Panc1 (cell line): ENCODE measurements at regions not wholly inside any gene's neighbourhood (a gene's known extent, or its start where the extent isn't known, plus 50 kb on each side); places are given as distances from the start of the nearest gene placed in this dataset.

Source experiments
- ATAC-seq: fragments of 200-7000 bp; cut with Tn5 transposase; 2 replicates; pipeline ENCODE4 v1.9.1; 2020; ENCODE audit warnings: mild to moderate bottlenecking, moderate library complexity
- BruUV-seq: library from RNA; stranded (reverse); fragments of 400-500 nt; replicated peaks from 2 replicates; lab custom pipeline; 2021; lab: Mats Ljungman, UMichigan
- CTCF ChIA-PET: fragments of 300-600 bp; sonication (Branson Sonifier 250); formaldehyde crosslinking; loops from one replicate; lab custom pipeline; 2022; ENCODE audit warnings: antibody characterized with exemption; lab: Charles Lee
- POLR2A ChIA-PET: fragments of 300-600 bp; sonication (Branson Sonifier 250); formaldehyde crosslinking; loops from one replicate; lab custom pipeline; 2022; ENCODE audit warnings: antibody characterized with exemption; lab: Charles Lee
- DNase-seq: peaks from one replicate; pipeline ENCODE4 v3.0.0-alpha.2; 2010; ENCODE audit warnings: low read depth, low spot score
- H3K27ac ChIP-seq: 2 replicates; pipeline ENCODE4 v1.5.1; 2011; ENCODE audit warnings: mild to moderate bottlenecking, low read length, inconsistent platforms
- H3K27me3 ChIP-seq: fragments of 200-500 bp; sonication (Bioruptor generic); 2 replicates; pipeline ENCODE4 v1.6.0; 2014; ENCODE audit warnings: low read length, inconsistent platforms; ENCODE audit not compliant: control insufficient read depth, insufficient read depth
- H3K36me3 ChIP-seq: fragments of 200-500 bp; sonication (Bioruptor generic); 2 replicates; pipeline ENCODE4 v1.5.1; 2014; ENCODE audit warnings: inconsistent platforms, mild to moderate bottlenecking, low read length, moderate library complexity; ENCODE audit not compliant: control insufficient read depth, insufficient read depth
- H3K4me1 ChIP-seq: 2 replicates; pipeline ENCODE4 v1.5.1; 2011; ENCODE audit warnings: inconsistent platforms, mild to moderate bottlenecking, low read length, moderate library complexity; ENCODE audit not compliant: control insufficient read depth, insufficient read depth
- H3K4me3 ChIP-seq, 2 experiments: 2 replicates each; pipeline ENCODE4 v1.5.1; 2011 to 2012; ENCODE audit warnings: low read depth in 2 of 2, low read length in 2 of 2, mild to moderate bottlenecking in 2 of 2, inconsistent platforms in 1 of 2, moderate library complexity in 1 of 2
- H3K9me3 ChIP-seq: fragments of 200-500 bp; sonication (Bioruptor generic); 2 replicates; pipeline ENCODE4 v1.5.1; 2014; ENCODE audit warnings: low read depth, mild to moderate bottlenecking, inconsistent platforms, low read length, moderate library complexity; ENCODE audit not compliant: control insufficient read depth, insufficient read depth
- POLR2AphosphoS5 ChIP-seq: IDR thresholded peaks from 2 replicates; pipeline ENCODE4 v1.6.1; 2012; ENCODE audit warnings: mild to moderate bottlenecking, low read depth, low read length, moderate library complexity
- SIN3A ChIP-seq: IDR thresholded peaks from 2 replicates; pipeline ENCODE4 v1.6.1; 2012; ENCODE audit warnings: low read depth, mild to moderate bottlenecking, low read length, moderate library complexity, borderline replicate concordance; ENCODE audit not compliant: insufficient read depth
- TCF7L2 ChIP-seq: IDR thresholded peaks from 2 replicates; pipeline ENCODE4 v1.6.1; 2011; ENCODE audit warnings: mild to moderate bottlenecking, low read depth, low read length, inconsistent platforms
- in situ Hi-C: cut with HindIII; loops from 2 replicates; pipeline ENCODE4 v1.10.0; 2016; ENCODE audit warnings: low sequenced_read_pairs, low pct_unique_long_range_greater_than_20kb
- intact Hi-C: fragments of 100-400 bp; cut with micrococcal nuclease; formaldehyde crosslinking; loops from one replicate; pipeline ENCODE4 v1.10.0; 2022; ENCODE audit not compliant: unreplicated experiment
- TF ChIP-seq, protein P1 (sequence below), 2 experiments: IDR thresholded peaks; 2 replicates each; pipeline ENCODE4 v1.6.1; 2011 to 2012; ENCODE audit warnings: low read depth in 2 of 2, control low read depth in 1 of 2, low read length in 1 of 2, mild to moderate bottlenecking in 1 of 2, moderate library complexity in 1 of 2; ENCODE audit not compliant: insufficient read depth in 1 of 2
- TF ChIP-seq, protein P2 (sequence below): fragments of 450-650 bp; IDR thresholded peaks from 2 replicates; pipeline ENCODE4 v1.5.1; 2017; ENCODE audit warnings: mild to moderate bottlenecking

DNA sequence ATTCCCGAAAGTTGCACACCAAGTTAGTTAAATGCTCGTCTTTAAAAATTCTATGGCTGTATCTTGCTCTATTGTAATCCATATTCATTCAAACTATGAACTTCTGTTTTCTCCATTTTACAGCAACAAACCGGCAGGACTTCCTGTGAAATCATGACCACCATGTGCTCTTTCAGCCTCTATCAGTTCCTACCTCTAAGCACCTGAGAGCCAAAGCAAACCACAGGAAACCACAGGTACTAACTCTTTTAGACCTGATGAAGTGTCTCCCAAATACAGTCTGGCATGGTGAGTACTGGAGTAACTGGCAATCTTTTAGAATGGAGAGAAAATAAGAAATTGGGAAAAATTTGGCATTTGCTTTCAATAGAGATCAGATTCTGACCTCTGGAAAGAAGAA, 186.5 kb upstream of the SLITRK3 start:
- ATAC-seq (no peak), DNase-seq (no peak)
- intact Hi-C loops (no loop called here), in situ Hi-C loops (no loop called here)
- Histone ChIP-seq H3K36me3 (no peaks in the 10 kb centered on the region), H3K27ac (no peak overlapping the region), H3K4me3 (no peak overlapping the region), H3K9me3 (no peaks in the 10 kb centered on the region; the same call in 1 of the 2 replicates), H3K4me1 (no peaks in the 10 kb centered on the region), H3K27me3 (no peaks in the 10 kb centered on the region)
- BruUV-seq: no TSS peak
- ChIA-PET POLR2A (no interaction called here), CTCF (no interaction called here)
- TF ChIP-seq, protein P1, sequence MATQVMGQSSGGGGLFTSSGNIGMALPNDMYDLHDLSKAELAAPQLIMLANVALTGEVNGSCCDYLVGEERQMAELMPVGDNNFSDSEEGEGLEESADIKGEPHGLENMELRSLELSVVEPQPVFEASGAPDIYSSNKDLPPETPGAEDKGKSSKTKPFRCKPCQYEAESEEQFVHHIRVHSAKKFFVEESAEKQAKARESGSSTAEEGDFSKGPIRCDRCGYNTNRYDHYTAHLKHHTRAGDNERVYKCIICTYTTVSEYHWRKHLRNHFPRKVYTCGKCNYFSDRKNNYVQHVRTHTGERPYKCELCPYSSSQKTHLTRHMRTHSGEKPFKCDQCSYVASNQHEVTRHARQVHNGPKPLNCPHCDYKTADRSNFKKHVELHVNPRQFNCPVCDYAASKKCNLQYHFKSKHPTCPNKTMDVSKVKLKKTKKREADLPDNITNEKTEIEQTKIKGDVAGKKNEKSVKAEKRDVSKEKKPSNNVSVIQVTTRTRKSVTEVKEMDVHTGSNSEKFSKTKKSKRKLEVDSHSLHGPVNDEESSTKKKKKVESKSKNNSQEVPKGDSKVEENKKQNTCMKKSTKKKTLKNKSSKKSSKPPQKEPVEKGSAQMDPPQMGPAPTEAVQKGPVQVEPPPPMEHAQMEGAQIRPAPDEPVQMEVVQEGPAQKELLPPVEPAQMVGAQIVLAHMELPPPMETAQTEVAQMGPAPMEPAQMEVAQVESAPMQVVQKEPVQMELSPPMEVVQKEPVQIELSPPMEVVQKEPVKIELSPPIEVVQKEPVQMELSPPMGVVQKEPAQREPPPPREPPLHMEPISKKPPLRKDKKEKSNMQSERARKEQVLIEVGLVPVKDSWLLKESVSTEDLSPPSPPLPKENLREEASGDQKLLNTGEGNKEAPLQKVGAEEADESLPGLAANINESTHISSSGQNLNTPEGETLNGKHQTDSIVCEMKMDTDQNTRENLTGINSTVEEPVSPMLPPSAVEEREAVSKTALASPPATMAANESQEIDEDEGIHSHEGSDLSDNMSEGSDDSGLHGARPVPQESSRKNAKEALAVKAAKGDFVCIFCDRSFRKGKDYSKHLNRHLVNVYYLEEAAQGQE (IDR thresholded peaks at IDR 0.05; ENCODE audit: insufficient read depth in 1 of 2, low read depth in 2 of 2, low read length in 1 of 2): no peak
- TF ChIP-seq SIN3A: no peak
- TF ChIP-seq, protein P2, sequence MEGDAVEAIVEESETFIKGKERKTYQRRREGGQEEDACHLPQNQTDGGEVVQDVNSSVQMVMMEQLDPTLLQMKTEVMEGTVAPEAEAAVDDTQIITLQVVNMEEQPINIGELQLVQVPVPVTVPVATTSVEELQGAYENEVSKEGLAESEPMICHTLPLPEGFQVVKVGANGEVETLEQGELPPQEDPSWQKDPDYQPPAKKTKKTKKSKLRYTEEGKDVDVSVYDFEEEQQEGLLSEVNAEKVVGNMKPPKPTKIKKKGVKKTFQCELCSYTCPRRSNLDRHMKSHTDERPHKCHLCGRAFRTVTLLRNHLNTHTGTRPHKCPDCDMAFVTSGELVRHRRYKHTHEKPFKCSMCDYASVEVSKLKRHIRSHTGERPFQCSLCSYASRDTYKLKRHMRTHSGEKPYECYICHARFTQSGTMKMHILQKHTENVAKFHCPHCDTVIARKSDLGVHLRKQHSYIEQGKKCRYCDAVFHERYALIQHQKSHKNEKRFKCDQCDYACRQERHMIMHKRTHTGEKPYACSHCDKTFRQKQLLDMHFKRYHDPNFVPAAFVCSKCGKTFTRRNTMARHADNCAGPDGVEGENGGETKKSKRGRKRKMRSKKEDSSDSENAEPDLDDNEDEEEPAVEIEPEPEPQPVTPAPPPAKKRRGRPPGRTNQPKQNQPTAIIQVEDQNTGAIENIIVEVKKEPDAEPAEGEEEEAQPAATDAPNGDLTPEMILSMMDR: no peak
- no peak for TF ChIP-seq TCF7L2
- no peak for TF ChIP-seq POLR2AphosphoS5

DNA sequence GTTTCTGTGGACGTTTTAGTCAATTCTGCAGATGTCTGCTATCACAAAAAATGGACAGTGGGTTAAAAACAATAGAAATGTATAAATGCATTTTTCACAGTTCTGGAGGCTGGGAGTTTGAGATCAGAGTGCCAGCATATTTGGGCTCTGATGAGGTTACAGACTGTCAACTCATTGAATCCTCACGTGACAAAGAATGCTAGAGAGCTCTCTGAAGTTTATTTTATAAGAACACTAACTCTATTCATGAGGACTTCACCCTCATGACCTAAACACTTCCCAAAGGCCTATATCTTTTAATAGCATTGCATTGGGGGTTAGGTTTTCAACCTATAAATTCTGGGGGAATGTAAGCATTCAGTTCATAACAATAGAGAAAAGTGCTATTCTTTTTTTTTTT, 182.6 kb upstream of the SLITRK3 start:
- in situ Hi-C loops: no loop called here
- no peak overlapping the region for H3K4me3 ChIP-seq
- no peaks in the 10 kb centered on the region for H3K36me3 ChIP-seq
- intact Hi-C loops: no loop called here
- ATAC-seq: no peak
- no peaks in the 10 kb centered on the region; the same call in 1 of the 2 replicates for H3K9me3 ChIP-seq
- no peaks in the 10 kb centered on the region for H3K27me3 ChIP-seq
- no peak for DNase-seq
- no TSS peak for BruUV-seq
- H3K4me1 ChIP-seq: no peaks in the 10 kb centered on the region
- no peak overlapping the region for H3K27ac ChIP-seq
- ChIA-PET CTCF (no interaction called here), POLR2A (interaction anchor here (0.7 kb wide), 1 partner anchor 23 kb away, joined by 5 read pairs; no protein-coding TSS in a partner anchor)
- TF ChIP-seq SIN3A: no peak
- TF ChIP-seq, protein P2: no peak
- no peak for TF ChIP-seq TCF7L2
- TF ChIP-seq, protein P1 (IDR thresholded peaks at IDR 0.05; ENCODE audit: insufficient read depth in 1 of 2, low read depth in 2 of 2, low read length in 1 of 2): no peak
- TF ChIP-seq POLR2AphosphoS5: no peak
